SKM-1 treated with dmso at 0.1 percent for 144 hours (cell line): ENCODE measurements at regions not wholly inside any gene's neighbourhood (a gene's known extent, or its start where the extent isn't known, plus 50 kb on each side); places are given as distances from the start of the nearest gene placed in this dataset.
A peak's percentile ranks its signal among the peaks of the same experiment; 100 is the strongest.

Experiments
- DNase-seq: peaks from one replicate; lab custom pipeline; 2025; ENCODE audit not compliant: unreplicated experiment; lab: John Stamatoyannopoulos, UW

GRCh38 chr2:239768031-239768790 is 256.9 kb downstream of the NDUFA10 start:
- DNase-seq: no peak

GRCh38 chr2:239767021-239767905 is 257.9 kb downstream of the NDUFA10 start:
- no peak for DNase-seq

GRCh38 chr2:239765911-239766310 is 259.2 kb downstream of the NDUFA10 start:
- no peak for DNase-seq

GRCh38 chr2:239765076-239765845 is 259.9 kb downstream of the NDUFA10 start:
- DNase-seq: no peak

- DNase-seq: no peak
Observed at GRCh38 chr2:239763433-239764097, 261.6 kb downstream of the NDUFA10 start.

GRCh38 chr2:239762655-239763269 is 262.4 kb downstream of the NDUFA10 start:
- DNase-seq: no peak

- DNase-seq: no peak
Observed at GRCh38 chr2:239762106-239762505, 263.0 kb downstream of the NDUFA10 start.

GRCh38 chr2:239760596-239760995 is 264.5 kb downstream of the NDUFA10 start:
- no peak for DNase-seq

- no peak for DNase-seq
Observed at GRCh38 chr2:239758279-239758877, 266.8 kb downstream of the NDUFA10 start.

- DNase-seq: no peak
Observed at GRCh38 chr2:239756790-239757760, 268.1 kb downstream of the NDUFA10 start.

GRCh38 chr2:239756031-239756789 is 268.9 kb downstream of the NDUFA10 start:
- DNase-seq: peak; percentile 16

GRCh38 chr2:239753401-239753837 is 271.7 kb downstream of the NDUFA10 start:
- no peak for DNase-seq

GRCh38 chr2:239752951-239753350 is 272.2 kb downstream of the NDUFA10 start:
- no peak for DNase-seq

GRCh38 chr2:239751679-239752355 is 273.3 kb downstream of the NDUFA10 start:
- peak; percentile 68 for DNase-seq

GRCh38 chr2:239750929-239751678 is 274.0 kb downstream of the NDUFA10 start:
- no peak for DNase-seq

GRCh38 chr2:239750045-239750835 is 274.9 kb downstream of the NDUFA10 start:
- no peak for DNase-seq
